ENCODE measurements at regions not wholly inside any gene's neighbourhood (a gene's known extent, or its start where the extent isn't known, plus 50 kb on each side); places are given as distances from the start of the nearest gene placed in this dataset.

DNA sequence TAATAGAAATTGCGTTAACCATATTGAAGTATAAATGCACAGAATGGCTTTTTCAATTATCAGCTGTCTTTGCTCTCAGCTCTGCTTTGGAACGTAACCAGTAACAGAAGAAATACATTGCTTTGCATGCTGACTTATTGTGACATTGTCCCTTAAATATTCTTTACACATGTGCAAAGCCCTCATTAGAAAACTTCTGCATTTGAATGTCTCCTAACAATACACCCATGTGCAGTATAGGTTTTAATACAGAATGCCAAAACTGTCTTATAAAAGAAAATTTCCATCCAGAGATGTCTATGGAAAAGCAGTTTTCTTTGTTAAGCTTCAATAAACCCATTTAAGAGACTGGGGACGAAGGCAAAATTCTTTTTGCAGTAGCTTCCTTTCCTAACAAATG is 560.3 kb upstream of the CHORDC1 start:
- no peak for DNase-seq (ENCODE audit: low read depth, low spot score)

DNA sequence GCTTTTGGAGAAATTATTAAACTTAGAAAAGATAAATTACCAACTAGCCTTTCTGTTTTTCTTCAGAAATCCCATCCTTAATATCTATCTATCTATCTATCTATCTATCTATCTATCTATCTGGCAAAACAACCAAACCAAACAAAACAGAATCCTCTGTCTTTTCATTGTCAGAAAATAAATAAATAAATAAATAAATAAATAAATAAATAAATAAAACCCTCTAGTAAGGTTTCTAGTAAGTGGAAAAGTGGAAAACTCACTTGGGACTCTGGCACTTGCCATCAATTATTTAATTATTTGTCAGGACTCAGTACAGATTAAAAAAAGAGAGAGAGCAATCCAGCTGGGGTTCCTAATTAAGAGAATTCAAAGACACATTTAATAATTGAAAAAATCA is 556.2 kb upstream of the CHORDC1 start:
- DNase-seq (ENCODE audit: low read depth, low spot score) = no peak

DNA sequence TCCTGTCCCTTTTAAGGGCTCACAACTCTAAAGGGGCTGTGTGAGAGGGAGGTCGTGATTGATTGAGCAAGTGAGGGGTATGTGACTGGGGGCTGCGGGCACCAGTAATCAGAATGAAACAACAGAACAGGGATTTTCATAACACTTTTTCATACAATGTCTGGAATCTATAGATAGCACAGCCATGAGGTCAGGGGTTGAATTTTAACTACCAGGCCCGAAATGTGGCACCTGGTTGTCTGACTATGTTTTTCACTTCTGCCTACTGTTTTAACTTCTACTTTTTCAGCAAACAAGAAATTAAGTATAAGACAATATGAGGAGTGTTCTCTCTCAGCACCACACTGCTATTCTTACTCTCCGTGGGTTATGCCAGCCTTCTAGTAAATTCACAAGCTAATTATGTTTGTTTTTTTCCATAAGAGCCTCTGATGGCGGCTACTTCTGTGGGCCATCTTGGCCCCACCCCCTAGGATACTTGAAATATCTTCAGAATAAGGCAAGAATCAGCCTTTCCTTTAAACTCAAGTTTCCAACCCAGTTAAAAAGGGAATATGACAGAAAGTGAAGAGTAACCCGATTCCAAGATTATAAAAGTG is 552.8 kb upstream of the CHORDC1 start:
- no peak for DNase-seq (ENCODE audit: low read depth, low spot score)

DNA sequence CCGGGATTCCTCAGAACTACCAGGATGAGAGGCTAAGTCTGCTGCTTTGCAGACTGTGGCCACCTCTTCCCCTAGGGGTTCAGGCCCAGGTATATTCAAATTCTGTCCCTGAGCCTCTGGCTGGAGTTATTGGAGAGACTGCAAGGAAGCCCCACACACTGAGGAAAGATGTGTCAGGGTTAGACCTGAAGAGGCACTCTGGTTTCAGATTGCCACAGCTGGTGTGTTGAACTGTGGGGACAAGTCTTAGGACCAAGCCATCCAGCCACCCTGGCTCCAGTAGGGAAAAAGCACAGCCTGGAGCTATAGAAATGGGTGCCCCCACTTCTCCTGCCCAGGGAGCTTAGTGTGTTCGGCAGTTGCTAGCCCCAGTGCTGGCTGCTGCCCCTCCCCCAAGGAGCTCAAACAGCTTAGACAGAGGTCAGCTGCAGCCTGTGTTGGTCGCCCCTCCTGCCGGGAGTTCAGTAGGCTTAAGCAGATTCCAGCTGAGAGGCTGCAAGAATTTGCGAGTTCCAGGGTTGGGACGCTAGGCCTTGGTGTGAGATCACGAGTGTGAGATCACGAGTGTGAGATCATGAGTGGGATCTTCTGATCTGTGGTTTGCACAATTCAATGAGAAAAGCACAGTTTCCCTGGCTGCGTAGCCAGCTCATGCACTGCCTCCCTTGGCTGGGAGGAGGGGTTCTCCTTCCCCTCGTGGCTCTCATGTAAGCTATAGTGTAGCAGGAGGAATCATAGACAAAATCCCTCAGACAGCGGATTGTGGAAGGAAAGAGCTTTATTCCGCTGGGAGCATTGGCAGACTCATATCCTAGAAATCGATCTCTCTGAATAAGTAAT is 552.1 kb upstream of the CHORDC1 start:
- DNase-seq (ENCODE audit: low read depth, low spot score) = no peak

DNA sequence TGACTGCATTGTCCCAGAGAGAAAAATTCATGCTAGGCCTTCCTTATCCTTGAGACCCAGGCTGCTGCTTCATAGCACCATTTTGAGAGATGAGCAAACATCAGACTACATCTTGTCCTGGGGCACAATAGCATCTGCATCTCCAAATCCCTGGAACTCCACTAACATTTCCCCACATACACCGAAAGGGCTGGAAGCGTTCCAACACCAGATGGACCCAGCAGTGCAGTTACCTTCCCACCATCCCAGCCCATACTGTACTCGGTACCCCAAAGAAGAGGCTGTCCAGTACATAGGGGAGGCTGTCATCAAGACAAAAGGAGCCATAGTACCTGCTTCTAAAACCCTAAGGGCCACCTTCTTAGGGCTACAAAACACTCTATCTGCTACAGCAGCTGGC is 547.2 kb upstream of the CHORDC1 start:
- no peak for DNase-seq (ENCODE audit: low read depth, low spot score)

DNA sequence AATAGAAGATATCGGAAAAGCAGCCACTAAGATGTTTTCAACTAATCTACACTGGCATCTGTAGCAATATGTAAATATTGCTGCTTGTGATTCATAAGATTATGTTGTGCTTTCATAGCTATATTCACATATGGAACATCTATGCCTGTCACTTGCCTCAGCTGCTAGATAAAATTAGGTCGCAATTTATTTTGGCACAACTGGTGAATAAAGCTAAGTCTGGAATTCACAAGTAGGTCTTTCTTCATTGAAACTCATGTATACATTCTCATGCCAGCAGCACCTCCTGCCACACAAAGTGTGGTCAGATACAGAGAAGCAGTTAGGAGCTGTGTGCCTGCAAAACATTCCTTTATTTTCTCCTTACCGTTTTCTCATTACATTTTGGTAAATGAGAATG is 543.3 kb upstream of the CHORDC1 start:
- no peak for DNase-seq (ENCODE audit: low read depth, low spot score)

DNA sequence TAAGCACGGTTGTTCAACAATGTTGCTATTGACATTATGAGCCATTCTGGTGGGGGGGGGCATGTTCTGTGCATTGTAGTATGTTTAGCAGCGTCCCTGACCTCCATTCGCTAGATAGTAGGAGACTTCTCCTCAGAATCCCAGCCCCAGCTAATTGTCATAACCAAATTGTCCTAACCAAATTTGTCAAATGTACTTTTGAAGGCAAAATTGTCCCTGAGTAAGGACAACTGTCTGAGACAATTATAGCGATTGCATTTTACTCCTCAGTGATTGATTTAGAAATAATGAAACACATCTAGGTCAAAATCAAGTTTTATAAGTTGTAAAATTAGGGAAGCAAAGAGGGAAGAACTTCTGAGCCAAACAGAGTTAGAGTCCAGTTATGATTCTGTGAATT is 541.8 kb upstream of the CHORDC1 start:
- no peak for DNase-seq (ENCODE audit: low read depth, low spot score)

DNA sequence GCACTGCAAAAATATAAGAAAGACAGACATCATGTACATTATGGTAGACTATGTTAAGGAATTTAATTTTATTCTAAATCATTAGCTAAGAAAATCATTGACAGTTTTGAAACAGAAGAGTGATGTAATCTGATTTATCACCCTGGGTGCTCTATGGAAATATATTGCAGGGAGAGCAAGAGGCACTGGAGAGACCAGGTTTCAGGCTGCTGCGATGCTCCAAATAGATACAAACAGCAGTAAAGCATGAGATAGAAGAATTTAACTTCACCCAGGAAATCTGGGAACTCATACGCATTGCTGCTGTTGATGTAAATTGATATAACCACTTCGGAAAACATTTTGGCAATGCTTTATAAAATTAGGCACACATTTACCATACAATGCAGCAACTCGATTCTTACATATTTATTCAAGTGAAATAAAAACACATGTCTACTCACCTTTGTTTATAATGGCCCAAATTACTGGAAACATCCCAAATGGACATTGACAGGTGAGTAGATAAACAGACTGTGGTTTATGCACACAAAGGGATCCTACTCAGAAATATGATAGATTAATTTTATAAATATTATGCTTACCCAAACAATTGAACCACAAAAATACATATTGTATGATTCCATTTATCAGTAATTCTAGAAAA is 535.1 kb upstream of the CHORDC1 start:
- DNase-seq (ENCODE audit: low read depth, low spot score) = no peak

DNA sequence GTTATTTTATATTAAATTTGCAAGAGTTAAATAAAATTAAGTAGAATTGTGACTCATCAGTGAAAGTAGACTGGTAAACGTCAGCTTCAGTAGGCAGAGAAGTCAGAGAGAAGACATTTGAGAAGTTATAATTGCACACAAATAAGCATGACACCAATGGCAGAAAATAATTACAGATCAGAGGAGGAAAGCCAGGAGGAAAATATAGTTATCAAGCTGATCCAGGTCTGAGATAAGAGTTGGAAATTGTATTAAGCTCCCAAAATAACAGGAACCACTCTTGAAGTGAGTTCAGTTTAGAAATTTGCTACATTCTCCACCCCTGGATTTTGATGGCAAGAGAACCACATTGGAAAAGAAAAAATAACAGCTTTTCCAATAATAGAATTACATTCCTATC is 533.8 kb upstream of the CHORDC1 start:
- DNase-seq (ENCODE audit: low read depth, low spot score) = no peak

DNA sequence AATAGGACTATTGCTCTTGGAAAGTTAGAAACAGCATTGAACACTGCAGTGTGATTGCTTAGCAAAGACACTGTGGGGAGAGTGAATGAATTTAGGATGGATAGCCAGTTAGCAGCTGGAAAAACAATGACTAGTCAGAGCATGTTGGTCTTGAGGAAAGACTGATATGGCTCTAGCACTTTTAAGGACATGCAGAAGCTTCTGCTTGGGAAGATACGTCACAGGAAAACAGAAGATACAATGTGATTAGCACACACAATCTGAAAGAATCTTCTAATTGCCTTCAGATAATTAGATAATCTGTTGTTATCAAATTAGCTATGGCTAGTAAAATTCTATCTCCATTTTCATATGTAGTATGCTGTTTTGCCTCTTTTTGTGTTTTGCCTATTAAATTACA is 530.7 kb upstream of the CHORDC1 start:
- DNase-seq (ENCODE audit: low read depth, low spot score) = no peak

DNA sequence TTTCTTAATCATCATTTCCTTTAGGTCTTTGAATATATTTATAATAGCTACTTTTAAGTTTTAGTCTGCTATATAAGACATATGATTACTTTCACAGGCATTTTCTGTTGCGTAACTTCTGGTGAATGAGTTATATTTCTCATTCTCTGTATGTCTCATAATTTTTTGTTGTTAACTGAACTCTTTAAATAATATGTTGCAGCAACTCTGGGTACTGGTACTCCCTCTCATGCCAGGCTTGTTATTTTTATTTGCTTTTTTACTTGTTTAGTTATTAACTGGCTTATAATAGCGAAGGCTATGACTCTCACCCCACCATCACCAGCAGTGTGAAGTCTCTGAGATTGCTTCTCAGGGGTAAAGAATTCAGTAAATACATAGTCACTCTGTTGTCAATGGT is 524.2 kb upstream of the CHORDC1 start:
- no peak for DNase-seq (ENCODE audit: low read depth, low spot score)

DNA sequence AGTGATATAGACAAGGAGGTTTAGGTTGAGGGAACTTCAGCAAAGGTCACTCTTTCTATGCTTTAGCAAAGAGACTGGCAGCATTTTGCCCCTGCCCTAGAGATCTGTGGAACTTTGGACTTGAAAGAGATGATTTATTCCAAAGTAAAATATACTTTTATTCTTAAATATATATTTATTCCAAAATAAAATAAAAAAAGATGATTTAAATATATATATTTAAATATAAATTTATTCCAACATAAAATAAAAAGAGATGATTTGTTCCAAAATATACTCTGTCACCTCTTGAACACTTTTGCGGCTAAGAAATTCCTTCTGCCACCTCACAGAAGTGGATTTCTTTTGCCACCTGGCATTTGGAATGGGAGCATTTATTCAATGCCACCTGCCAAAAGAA is 521.3 kb upstream of the CHORDC1 start:
- DNase-seq (ENCODE audit: low read depth, low spot score) = no peak

DNA sequence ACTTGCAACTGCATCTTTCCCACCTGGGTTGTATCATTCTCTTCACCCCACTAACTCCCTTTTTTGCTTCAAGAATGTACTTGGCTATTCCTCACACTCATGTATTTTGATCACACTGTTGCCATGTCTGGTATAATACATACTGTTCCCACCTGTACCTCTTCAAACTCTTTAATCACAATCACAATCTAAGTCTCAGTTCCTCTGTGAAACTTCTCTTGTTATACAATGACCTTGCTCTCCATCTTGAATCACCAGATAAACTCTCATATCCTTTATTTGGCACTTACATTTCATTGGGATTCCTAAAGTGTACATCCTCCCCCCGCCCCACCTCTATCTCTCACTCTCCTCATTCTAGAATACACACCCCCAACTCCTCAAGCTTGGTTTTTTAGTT is 516.0 kb upstream of the CHORDC1 start:
- no peak for DNase-seq (ENCODE audit: low read depth, low spot score)

DNA sequence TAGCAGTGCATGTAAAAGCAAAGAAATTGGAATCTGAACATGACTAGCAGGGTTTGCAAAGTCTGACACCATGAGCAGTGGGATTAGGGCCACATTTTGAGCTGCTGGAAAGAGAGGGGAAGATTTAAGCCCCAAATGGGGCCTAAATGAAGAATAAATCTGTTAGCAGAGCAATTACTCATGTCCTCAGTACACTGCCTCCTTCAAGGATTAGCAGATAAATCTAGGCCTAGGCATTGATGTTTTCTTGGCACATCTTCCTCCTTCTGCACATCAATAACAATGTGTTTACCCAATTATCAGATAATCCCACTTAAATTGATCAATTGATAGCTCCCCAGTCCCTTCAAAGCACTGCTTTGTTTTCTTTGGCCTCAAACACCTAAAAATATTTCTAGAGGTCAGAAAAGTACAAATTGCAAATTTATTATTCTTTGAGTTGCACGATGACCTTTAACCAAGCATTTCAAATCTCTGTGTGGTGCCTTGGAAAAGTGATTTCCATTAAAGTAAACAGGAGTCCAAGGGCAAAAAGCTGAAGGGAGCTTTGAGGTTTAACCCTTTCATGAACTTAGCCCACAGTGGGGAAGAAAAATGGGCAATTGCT is 514.7 kb upstream of the CHORDC1 start:
- DNase-seq (ENCODE audit: low read depth, low spot score) = no peak

DNA sequence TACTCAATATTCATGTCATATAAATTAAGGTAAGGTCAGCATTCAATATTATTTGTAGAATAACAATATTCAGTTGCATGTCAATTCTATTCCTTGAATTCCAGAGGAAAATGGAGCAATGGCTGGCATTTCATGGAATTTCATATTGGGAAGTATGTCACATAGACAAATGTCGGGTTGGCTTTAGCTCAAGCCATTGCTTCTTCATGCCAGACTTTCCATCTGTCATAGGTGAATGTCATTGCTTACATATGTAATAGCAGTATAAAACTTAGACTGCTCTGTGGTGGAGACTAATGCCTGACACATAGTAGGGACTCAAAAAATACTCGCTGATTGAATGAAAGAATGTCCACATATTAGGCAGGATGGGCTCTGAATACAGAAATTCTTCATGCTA is 509.6 kb upstream of the CHORDC1 start:
- no peak for DNase-seq (ENCODE audit: low read depth, low spot score)

DNA sequence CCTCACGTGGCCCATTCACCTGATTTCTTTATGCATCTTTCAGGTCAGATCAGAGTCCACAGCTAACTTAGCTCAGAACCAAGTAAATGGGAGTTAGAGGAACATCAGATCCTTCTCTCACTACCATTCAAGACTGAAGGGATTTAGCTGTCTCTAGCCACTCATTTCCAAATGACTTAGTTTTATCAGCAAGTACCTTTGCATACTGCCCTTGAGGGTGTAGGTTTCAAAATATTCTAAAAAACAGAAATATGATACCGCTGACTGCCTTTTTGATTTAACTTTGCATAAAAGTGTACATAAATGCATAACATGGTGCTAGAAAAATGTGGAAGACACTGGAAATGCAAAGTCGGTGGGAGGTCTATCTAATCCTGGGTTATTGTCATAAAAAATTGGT is 500.6 kb upstream of the CHORDC1 start:
- DNase-seq (ENCODE audit: low read depth, low spot score) = no peak

DNA sequence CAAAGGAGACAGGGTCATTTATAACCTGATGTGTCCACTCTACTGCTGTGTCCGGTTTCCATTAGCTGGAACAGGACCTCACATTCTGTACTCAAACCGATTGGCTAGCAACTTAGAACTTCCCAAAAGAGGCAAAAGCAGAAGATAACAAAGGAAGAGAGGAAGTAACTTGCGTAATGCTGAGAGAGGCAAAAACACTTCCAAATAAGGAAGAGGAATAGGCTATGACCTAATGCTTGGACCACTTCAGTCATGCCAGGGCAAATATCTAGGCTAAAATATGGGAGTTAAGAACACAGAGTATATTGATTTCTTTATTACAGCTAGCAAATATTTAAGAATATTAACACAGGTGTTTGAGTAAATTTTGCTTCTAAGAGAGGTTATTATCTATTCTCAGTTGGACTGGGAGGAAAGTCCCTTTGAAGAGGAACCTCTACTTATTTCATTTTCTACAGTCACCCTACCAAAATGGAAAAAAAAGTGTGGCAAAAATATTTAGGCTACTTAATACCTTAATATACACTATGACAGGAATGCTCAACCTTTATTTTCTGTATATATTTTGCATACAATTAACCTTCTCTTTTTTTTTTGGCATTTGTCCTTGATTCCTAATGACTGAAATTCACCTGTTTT is 499.8 kb upstream of the CHORDC1 start:
- DNase-seq (ENCODE audit: low read depth, low spot score) = no peak

DNA sequence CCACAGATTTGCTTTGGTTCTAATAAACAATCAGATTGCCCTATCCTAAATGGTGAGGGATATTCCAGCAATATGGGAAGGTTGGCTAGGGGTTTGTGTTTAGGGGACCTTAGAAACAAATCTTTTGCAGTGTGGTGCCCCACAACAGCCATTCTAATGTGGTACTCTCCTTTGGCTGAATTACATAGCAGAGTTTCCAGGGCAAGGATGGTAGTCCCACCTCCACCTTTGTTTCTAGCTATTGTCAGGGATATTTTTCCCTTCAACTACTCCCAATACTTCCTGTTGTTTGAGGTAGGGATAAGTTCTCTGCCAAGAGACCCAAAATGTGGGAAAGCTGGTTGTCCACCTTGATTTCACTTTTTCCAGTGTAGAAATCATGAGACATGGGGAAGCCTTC is 494.7 kb upstream of the CHORDC1 start:
- DNase-seq (ENCODE audit: low read depth, low spot score) = no peak

DNA sequence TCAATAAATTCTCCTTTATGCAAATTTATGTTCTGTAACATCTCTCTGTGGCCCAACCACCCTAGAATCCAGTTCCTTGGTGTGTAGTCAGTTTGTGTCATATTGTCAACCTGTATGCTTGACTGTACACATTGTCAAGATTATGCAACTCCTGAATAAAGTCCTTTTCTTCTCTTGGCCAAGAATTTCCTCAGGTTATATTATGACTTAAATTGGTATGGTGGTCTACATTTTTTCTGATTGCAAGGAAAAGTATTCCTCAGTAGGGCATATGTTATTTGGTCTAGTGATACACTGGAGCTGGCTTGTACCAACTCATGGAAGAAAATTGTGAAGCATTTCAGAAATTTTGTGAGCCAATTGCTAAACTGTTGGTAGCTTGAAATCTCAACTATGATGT is 482.8 kb upstream of the CHORDC1 start:
- DNase-seq (ENCODE audit: low read depth, low spot score) = no peak

DNA sequence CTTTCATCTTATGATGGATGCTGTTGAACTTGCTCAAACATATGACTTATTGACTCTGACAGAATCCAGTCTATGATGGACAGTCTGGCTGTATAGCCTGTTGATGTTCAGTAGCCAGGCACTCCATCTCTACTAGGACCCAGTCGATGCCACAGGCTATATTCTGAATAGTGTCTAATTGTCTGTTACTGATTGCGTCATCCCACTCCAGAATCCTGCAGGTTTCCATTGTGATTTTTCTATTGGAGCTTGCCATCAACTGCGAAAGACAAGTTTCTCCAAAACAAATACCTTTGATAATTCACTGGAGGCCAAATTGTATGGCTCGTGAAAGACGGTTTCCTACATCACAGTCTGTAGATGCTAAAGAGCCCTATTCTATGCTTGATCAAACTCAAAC is 481.7 kb upstream of the CHORDC1 start:
- DNase-seq (ENCODE audit: low read depth, low spot score) = no peak

DNA sequence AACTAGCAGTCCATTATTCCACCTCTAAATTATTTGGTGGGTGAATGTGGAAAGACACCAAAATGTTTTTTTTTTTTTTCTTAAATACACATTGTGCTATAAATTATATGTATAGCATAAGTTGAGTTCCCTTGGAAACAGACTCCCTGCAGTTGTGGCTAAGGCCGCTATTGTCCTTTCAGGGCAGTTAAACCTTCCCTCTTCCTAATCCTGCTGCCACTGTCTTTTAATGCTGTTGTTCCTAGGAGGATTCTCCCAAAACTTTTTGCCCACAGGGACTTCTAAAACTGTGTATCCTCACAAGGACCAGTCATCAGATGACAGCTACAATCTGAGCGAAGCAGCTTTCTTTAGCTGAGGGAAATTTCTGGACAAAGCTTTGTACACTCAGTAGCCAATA is 478.9 kb upstream of the CHORDC1 start:
- no peak for DNase-seq (ENCODE audit: low read depth, low spot score)

DNA sequence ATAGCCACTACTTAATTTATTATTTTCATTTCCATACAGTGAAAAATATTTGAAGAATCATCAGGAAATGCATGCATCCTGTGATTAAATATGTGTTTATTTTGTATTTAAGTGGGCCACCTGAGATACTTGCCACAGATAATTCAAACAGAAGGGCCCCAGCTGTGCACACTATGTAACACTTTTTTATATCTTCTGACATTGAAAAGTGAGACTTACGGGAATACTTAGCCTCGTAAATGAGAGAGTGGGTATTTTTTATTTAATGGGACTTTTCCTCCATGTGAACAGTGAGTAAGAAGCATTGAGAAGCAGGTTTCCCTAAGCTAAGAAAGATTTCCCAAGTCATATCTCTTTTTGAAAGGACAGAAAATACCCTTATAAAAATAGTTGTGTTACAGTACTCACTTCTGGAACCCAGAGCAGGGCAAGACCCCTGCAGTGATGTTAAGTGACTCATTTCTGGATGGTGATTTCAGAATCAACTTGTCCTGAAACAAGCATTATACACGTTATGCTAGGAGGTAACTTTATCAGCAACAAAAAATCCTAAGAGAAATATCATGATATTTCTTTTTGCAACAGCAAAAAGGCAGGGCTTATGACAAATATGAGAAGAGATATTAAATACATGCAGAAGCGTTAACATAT is 478.1 kb upstream of the CHORDC1 start:
- DNase-seq (ENCODE audit: low read depth, low spot score) = no peak

All from astrocyte of the hippocampus (primary cell).